ENCODE measurements at regions not wholly inside any gene's neighbourhood (a gene's known extent, or its start where the extent isn't known, plus 50 kb on each side); places are given as distances from the start of the nearest gene placed in this dataset.

DNA sequence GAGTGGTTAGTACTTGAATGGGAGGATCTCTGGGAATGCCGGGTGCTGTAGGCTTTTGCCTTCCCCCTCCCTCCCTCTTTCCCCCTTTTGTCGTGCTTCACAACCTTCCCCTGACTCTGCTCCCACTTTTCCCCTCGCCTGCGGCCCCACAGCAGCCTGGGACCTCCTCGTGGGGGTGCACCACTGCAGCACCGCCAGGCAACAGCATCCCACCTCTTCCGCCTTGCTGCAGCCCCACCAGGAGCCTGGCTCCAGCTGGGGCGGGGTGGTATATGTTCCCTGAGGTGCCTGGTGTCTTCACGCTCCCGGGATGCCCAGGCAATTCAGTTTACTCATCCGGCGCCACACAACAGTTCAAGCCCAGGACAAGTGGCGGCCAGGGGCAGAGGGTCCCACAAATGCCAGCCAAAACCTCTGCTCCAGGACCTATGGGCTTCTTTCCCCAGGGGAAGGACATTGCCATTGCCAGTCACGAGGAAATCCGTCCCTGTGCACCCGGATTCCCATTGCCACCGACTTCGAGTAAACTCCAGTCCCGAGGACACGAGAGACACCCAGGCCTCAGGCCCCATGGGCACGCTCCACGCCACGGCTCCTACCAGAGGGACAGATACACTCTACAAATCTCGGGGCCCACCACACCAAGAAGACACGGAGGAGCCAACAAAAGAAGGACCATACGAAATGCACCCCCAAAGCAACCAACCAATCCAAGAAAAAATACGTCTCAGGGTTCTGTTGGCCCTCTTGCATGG is 181.7 kb downstream of the ALG10 start:
- TF ChIP-seq CTCF (IDR thresholded peaks at IDR 0.05) (no peak), POLR2A (IDR thresholded peaks at IDR 0.05) (no peak)

Measured in thyroid gland (tissue), 4 donors.